Tibial nerve (tissue), 4 donors: ENCODE measurements at regions not wholly inside any gene's neighbourhood (a gene's known extent, or its start where the extent isn't known, plus 50 kb on each side); places are given as distances from the start of the nearest gene placed in this dataset.

ENCODE experiments used
- DNase-seq, 2 donors: peaks; one replicate each; pipeline ENCODE4 v3.0.0-alpha.2; 2019; ENCODE audit warnings: low spot score in 2 of 2
- H3K27ac ChIP-seq, 4 donors: fragments of 200-600 bp; sonication (generic) in 3 of 4; one replicate each; pipeline ENCODE4 v1.5.1; 2017 to 2019; ENCODE audit warnings: mild to moderate bottlenecking in 1 of 4
- H3K27me3 ChIP-seq, 2 donors: fragments of 200-600 bp; sonication (generic) in 1 of 2; one replicate each; pipeline versions ENCODE4 v1.5.1 to v1.6.0; 2017 to 2019
- H3K36me3 ChIP-seq, 3 donors: fragments of 200-600 bp; sonication (generic); one replicate each; pipeline ENCODE4 v1.5.1; 2018 to 2019
- H3K4me1 ChIP-seq, 4 donors: fragments of 200-600 bp; sonication (generic) in 3 of 4; one replicate each; pipeline ENCODE4 v1.5.1; 2017 to 2019
- H3K4me3 ChIP-seq, 4 donors: fragments of 200-600 bp; sonication (generic) in 3 of 4; one replicate each; pipeline ENCODE4 v1.5.1; 2017 to 2019; ENCODE audit warnings: mild to moderate bottlenecking in 1 of 4, moderate library complexity in 1 of 4
- H3K9me3 ChIP-seq, 4 donors: fragments of 200-600 bp; sonication (generic) in 3 of 4; one replicate each; pipeline ENCODE4 v1.5.1; 2017 to 2019
- EP300 ChIP-seq, 2 donors: sonication (generic); formaldehyde crosslinking; IDR thresholded peaks; one replicate each; pipeline ENCODE4 v1.6.1; 2017; ENCODE audit warnings: antibody characterized with exemption in 2 of 2, mild to moderate bottlenecking in 1 of 2
- POLR2A ChIP-seq, 2 donors: fragments of 450-650 bp; IDR thresholded peaks; one replicate each; pipeline ENCODE4 v1.6.1; 2017; ENCODE audit warnings: antibody characterized with exemption in 2 of 2, mild to moderate bottlenecking in 2 of 2, moderate library complexity in 2 of 2
- WGBS, 2 donors: methylation state at CpG; one replicate each; pipeline ENCODE4 v1.1.5; 2018; 5-methylcytosine and 5-hydroxymethylcytosine counted together
- TF ChIP-seq, protein P1 (sequence below), 5 experiments: fragments of 200-600 bp in 3 of 5; fragments of 450-650 bp in 2 of 5; sonication (generic) in 3 of 5; IDR thresholded peaks; one replicate each; pipeline ENCODE4 v1.5.1; 2016 to 2019; ENCODE audit warnings: antibody characterized with exemption in 5 of 5, mild to moderate bottlenecking in 3 of 5, moderate library complexity in 2 of 5

DNA sequence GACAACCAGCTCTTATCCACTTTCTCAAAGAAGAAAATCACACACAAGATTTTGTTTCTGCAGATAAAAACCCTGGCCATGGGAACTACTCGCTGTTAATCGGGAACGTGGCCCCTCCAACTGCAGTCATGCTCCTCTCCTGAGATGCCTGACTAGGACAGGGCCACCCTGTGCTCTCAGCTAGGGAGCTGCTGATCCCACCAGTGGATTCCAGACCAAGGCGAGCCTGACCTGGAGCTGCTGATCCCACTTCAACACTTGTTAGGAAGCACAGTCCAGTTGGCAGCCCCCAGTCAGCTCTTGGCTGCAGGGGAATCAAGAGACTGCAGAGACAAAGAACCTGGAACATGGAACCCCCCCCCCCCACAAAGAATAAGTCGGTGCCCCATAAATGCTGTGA is 474.3 kb upstream of the MGMT start:
- DNase-seq: no peak
- Histone ChIP-seq H3K27ac (no peak overlapping the region), H3K27me3 (no peaks in the 10 kb centered on the region), H3K9me3 (peaks cover 0 to 4% (median 0%) of the 10 kb centered on the region in 4 donors), H3K4me3 (no peak overlapping the region), H3K36me3 (no peaks in the 10 kb centered on the region), H3K4me1 (no peaks in the 10 kb centered on the region)
- TF ChIP-seq EP300 (IDR thresholded peaks at IDR 0.05) (no peak), POLR2A (IDR thresholded peaks at IDR 0.05) (no peak)
- TF ChIP-seq, protein P1, sequence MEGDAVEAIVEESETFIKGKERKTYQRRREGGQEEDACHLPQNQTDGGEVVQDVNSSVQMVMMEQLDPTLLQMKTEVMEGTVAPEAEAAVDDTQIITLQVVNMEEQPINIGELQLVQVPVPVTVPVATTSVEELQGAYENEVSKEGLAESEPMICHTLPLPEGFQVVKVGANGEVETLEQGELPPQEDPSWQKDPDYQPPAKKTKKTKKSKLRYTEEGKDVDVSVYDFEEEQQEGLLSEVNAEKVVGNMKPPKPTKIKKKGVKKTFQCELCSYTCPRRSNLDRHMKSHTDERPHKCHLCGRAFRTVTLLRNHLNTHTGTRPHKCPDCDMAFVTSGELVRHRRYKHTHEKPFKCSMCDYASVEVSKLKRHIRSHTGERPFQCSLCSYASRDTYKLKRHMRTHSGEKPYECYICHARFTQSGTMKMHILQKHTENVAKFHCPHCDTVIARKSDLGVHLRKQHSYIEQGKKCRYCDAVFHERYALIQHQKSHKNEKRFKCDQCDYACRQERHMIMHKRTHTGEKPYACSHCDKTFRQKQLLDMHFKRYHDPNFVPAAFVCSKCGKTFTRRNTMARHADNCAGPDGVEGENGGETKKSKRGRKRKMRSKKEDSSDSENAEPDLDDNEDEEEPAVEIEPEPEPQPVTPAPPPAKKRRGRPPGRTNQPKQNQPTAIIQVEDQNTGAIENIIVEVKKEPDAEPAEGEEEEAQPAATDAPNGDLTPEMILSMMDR (IDR thresholded peaks at IDR 0.05): no peak
- 80 to 85% methylated on average over 5 of the region's 5 CpGs for WGBS, 2 donors

DNA sequence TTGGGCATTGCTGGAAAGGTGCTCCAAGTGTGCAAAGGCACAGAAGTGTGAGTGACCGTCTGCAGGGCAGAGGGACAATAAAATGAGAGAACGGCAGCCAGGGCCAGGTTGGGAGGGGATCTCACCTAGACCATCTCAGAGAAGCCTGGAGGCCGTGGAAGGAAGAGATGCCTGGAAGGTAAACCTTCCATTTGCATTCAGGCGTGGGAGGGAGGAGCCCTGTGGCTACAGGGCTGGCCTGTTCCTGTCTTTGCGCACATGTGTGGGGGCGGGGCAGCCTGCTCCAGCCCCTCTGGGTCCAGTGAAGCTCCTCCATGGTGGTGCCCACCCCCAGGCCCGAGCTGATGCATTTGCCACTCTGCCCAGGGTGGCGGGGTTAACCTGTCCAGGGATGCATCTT is 473.6 kb upstream of the MGMT start:
- TF ChIP-seq EP300 (IDR thresholded peaks at IDR 0.05) (no peak), POLR2A (IDR thresholded peaks at IDR 0.05) (no peak)
- TF ChIP-seq, protein P1 (IDR thresholded peaks at IDR 0.05): no peak
- no peak for DNase-seq
- Histone ChIP-seq H3K27me3 (no peaks in the 10 kb centered on the region), H3K9me3 (no peaks in the 10 kb centered on the region), H3K36me3 (no peaks in the 10 kb centered on the region), H3K4me1 (no peaks in the 10 kb centered on the region), H3K27ac (no peak overlapping the region), H3K4me3 (no peak overlapping the region)
- 90 to 91% methylated on average over 7 to 8 of the region's 8 CpGs for WGBS, 2 donors

DNA sequence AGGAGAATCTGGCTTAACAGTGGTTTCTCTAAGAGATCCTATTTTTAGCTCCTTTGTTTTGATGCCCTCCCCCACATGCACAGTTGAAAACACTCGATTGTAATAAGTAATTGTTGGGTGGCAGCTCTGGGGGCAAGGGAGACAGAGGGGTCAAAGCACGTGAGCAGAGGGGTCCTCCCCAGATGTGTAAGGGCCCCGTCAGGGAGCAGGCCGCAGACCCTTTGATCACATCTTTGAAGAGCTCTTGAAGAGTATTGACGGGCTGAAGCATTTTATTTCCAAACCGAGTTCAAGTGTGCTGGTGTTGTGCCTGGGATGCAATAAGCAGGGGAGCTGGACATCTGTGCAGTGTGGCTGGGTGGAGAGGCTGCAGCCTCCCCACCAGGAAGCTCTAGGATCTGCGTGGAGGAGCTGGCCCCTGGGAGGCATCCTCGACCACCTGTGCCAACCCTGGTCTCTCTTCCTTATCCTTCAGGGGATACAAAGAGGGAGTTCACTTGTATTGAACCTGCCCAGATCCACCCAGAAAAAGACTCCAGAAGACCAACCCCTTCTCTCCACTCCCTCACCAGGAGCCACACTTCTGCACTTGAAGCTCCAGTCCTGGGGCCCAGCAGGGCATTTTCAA is 473.0 kb upstream of the MGMT start:
- TF ChIP-seq EP300 (IDR thresholded peaks at IDR 0.05): no peak
- TF ChIP-seq, protein P1 (IDR thresholded peaks at IDR 0.05): no peak
- TF ChIP-seq POLR2A (IDR thresholded peaks at IDR 0.05): no peak
- no peak overlapping the region for H3K27ac ChIP-seq
- H3K9me3 ChIP-seq: no peaks in the 10 kb centered on the region
- no peaks in the 10 kb centered on the region for H3K4me1 ChIP-seq
- no peaks in the 10 kb centered on the region for H3K36me3 ChIP-seq
- no peak for DNase-seq
- WGBS, 2 donors: 64 to 66% methylated on average over 8 of the region's 8 CpGs
- no peaks in the 10 kb centered on the region for H3K27me3 ChIP-seq
- H3K4me3 ChIP-seq: no peak overlapping the region

DNA sequence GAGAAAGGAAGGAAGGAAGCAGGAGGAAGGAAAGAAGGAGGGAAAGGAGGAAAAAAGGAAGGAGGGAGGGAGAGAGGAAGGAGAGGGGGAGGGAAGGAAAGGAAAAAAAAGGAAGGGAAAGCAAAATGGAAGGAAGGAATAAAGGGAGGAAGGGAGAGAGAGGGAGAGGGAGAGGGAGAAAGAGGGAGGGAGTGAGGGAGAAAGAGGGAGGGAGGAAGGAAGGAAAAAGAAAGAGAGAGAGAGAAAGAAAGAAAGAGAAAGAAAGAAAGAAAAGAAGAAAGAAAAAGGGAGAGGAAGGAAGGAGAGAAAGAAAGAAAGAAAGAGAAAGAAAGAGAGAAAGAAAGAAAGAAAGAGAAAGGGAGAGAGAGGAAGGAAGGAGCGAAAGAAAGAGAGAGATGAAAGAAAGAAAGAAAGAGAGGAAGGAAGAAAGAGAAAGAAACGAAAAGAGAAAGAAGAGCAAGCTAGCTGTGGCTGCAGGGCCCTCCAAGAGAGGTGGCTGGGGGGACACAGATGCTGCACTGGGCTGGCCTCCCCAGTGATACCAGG is 472.4 kb upstream of the MGMT start:
- 90 to 92% methylated on average over 2 of the region's 2 CpGs for WGBS, 2 donors
- TF ChIP-seq, protein P1 (IDR thresholded peaks at IDR 0.05): no peak
- TF ChIP-seq EP300 (IDR thresholded peaks at IDR 0.05): no peak
- no peak for TF ChIP-seq POLR2A (IDR thresholded peaks at IDR 0.05)

DNA sequence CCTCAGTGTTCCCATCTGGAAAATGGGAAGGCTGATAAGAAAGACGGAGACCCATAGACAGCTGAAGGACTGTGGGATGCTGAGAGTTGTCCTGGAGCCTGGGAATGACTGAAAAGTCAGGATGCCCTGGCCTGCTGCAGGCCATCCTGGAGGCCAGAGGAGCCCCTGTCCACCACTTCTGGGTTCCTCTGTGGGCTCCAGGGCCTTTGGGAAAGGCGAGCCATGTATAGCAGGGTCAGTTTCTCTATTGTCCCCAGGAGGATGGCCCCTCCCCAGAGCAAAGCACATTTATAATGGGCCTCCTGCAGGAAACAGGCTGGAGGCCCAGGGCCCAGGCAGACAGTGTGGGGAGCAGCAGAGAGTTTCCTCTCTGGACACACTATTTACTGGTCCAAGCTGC is 471.4 kb upstream of the MGMT start:
- DNase-seq: no peak
- WGBS, 2 donors: 83 to 89% methylated on average over 2 of the region's 2 CpGs
- no peak for TF ChIP-seq POLR2A (IDR thresholded peaks at IDR 0.05)
- TF ChIP-seq, protein P1 (IDR thresholded peaks at IDR 0.05): no peak
- no peak for TF ChIP-seq EP300 (IDR thresholded peaks at IDR 0.05)
- H3K27me3 ChIP-seq: no peaks in the 10 kb centered on the region
- no peaks in the 10 kb centered on the region for H3K36me3 ChIP-seq
- H3K4me3 ChIP-seq: no peak overlapping the region
- H3K27ac ChIP-seq: no peak overlapping the region
- no peaks in the 10 kb centered on the region for H3K4me1 ChIP-seq
- H3K9me3 ChIP-seq: no peaks in the 10 kb centered on the region

More for the DNA sequence above, 472.4 kb upstream of the MGMT start:
- Histone ChIP-seq H3K4me1 (no peaks in the 10 kb centered on the region), H3K27me3 (no peaks in the 10 kb centered on the region), H3K9me3 (no peaks in the 10 kb centered on the region), H3K27ac (no peak overlapping the region), H3K36me3 (no peaks in the 10 kb centered on the region), H3K4me3 (no peak overlapping the region)
- no peak for DNase-seq
